ENCODE measurements at regions not wholly inside any gene's neighbourhood (a gene's known extent, or its start where the extent isn't known, plus 50 kb on each side); places are given as distances from the start of the nearest gene placed in this dataset.
"Not testable (repeated sequence)": the region's sequence is repeated elsewhere in the genome, so short reads cannot be mapped to it uniquely, and the experiment has no call there.

DNA sequence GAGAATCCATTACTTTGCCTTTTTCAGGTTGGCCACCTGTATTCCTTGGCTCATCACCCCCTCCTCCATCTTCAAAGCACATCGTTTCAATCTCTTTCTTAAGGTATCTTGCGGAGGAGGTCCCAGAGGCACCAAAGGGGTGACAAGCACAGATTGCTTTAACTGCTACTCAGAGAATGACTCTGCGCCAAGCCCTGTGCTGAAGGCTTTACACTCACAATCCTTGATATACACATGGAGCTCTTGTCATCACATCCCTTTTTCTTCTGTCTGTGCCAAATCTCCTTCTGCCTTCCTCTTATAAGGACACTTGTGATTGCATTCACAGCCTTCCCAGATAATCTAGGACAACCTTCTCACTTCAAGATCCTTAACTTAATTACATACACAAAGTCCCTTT is 134.7 kb upstream of the MAMLD1 start:
- H3K4me1 Mint-ChIP-seq, result no peaks in the 10 kb centered on the region
- TF ChIP-seq, protein P1, sequence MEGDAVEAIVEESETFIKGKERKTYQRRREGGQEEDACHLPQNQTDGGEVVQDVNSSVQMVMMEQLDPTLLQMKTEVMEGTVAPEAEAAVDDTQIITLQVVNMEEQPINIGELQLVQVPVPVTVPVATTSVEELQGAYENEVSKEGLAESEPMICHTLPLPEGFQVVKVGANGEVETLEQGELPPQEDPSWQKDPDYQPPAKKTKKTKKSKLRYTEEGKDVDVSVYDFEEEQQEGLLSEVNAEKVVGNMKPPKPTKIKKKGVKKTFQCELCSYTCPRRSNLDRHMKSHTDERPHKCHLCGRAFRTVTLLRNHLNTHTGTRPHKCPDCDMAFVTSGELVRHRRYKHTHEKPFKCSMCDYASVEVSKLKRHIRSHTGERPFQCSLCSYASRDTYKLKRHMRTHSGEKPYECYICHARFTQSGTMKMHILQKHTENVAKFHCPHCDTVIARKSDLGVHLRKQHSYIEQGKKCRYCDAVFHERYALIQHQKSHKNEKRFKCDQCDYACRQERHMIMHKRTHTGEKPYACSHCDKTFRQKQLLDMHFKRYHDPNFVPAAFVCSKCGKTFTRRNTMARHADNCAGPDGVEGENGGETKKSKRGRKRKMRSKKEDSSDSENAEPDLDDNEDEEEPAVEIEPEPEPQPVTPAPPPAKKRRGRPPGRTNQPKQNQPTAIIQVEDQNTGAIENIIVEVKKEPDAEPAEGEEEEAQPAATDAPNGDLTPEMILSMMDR (conservative IDR thresholded peaks at IDR 0.05), result no peak
- H3K27me3 Mint-ChIP-seq (ENCODE audit: low read depth), result no peaks in the 10 kb centered on the region
- no peaks in the 10 kb centered on the region for H3K36me3 Mint-ChIP-seq (ENCODE audit: low read depth)
- no peak overlapping the region for H3K4me3 Mint-ChIP-seq
- peaks cover 6% of the 10 kb centered on the region for H3K9me3 Mint-ChIP-seq
- no peak overlapping the region for H3K27ac Mint-ChIP-seq (ENCODE audit: unreplicated experiment)
- DNase-seq (ENCODE audit: low read depth, low spot score), result no peak

DNA sequence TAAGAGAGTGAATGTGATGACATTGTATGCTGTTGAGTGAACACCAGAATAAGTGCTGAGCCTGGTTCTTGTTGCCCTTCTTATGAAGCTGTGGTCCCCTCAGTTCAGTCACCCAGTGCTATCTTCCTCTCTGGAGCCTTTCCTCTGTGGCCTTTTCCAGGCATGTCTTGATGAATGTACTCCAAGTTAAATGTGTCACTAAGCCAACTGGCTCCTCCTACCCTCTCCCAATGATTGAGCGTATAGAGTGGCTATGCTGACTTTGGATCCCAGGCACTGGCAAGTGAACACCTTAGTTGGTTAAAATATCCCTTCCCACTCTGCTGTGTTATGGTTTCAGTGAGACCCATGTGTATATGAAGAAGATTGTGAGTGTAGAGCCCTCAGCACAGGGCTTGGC is 134.1 kb upstream of the MAMLD1 start:
- TF ChIP-seq, protein P1 (conservative IDR thresholded peaks at IDR 0.05), result no peak
- H3K9me3 Mint-ChIP-seq, result peaks cover 6% of the 10 kb centered on the region
- H3K27me3 Mint-ChIP-seq (ENCODE audit: low read depth), result no peaks in the 10 kb centered on the region
- no peaks in the 10 kb centered on the region for H3K36me3 Mint-ChIP-seq (ENCODE audit: low read depth)
- no peak for DNase-seq (ENCODE audit: low read depth, low spot score)
- no peak overlapping the region for H3K4me3 Mint-ChIP-seq
- H3K4me1 Mint-ChIP-seq, result no peaks in the 10 kb centered on the region
- H3K27ac Mint-ChIP-seq (ENCODE audit: unreplicated experiment), result no peak overlapping the region

DNA sequence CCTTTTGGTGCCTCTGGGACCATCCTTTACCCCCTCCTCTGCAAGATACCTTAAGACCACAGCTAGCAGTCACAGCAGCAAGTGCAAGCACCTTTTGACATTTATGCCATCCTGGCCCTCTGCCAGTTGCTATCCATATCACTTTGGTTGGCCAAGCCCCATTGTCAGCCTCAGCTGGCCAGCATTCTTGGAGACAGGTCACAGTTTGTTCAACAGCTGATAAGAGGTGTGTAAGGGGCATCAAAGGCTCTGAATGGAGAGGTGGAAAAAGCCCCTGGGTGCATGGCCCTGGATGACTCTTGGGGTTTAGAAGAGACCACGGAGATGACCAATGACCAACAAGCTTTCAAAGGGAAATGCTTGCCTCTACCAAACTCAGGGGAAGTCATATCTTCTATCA is 133.6 kb upstream of the MAMLD1 start:
- DNase-seq (ENCODE audit: low read depth, low spot score), result no peak
- H3K9me3 Mint-ChIP-seq, result peaks cover 7% of the 10 kb centered on the region
- H3K4me1 Mint-ChIP-seq, result no peaks in the 10 kb centered on the region
- H3K4me3 Mint-ChIP-seq, result no peak overlapping the region
- no peaks in the 10 kb centered on the region for H3K27me3 Mint-ChIP-seq (ENCODE audit: low read depth)
- no peak overlapping the region for H3K27ac Mint-ChIP-seq (ENCODE audit: unreplicated experiment)
- TF ChIP-seq, protein P1 (conservative IDR thresholded peaks at IDR 0.05), result no peak
- peaks cover under 1% of the 10 kb centered on the region for H3K36me3 Mint-ChIP-seq (ENCODE audit: low read depth)

DNA sequence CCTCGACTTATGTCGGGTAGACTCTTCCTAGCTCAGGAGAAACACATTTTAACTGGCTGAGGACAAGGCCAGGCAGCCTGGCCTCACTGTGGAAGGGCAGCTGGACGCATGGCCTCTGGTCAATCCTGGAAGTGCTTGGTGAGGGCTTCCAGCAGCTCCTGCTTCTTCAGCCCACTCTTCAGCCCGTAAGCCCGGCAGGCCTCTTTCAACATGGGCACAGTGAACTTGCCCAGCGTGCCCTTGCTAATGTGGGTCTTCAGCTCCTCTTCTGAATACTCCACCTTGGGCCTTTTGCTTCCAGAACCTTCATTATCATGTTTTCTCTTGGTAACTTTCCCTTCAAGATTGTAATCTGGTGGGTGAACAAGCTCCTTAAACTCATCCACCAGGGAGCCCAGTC is 132.2 kb upstream of the MAMLD1 start:
- not testable (repeated sequence) for H3K27me3 Mint-ChIP-seq (ENCODE audit: low read depth); H3K4me1 Mint-ChIP-seq; H3K27ac Mint-ChIP-seq (ENCODE audit: unreplicated experiment); H3K4me3 Mint-ChIP-seq; H3K36me3 Mint-ChIP-seq (ENCODE audit: low read depth); H3K9me3 Mint-ChIP-seq; DNase-seq (ENCODE audit: low read depth, low spot score)

DNA sequence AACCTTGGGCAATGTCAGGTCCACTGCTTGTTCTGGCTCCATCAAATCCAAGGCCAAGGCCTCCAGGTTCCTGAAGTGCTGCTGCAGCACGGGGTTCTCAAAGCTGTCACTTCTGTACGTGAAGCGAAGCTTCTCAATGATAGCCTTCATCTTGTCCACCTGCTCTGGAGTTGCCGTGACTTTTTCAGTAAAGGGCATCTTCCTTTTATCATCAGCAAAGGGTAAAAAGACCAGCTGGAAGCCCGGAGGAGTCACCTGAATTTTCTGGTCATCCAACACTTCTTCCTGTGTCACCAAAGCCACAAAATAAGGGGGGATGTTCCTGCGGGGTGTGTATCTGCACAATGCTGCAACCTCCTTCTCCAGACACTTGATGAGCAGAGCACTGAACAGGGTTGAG is 131.7 kb upstream of the MAMLD1 start:
- DNase-seq (ENCODE audit: low read depth, low spot score); H3K27ac Mint-ChIP-seq (ENCODE audit: unreplicated experiment); H3K4me3 Mint-ChIP-seq; H3K9me3 Mint-ChIP-seq; H3K4me1 Mint-ChIP-seq; H3K27me3 Mint-ChIP-seq (ENCODE audit: low read depth); H3K36me3 Mint-ChIP-seq (ENCODE audit: low read depth): not testable (repeated sequence)

DNA sequence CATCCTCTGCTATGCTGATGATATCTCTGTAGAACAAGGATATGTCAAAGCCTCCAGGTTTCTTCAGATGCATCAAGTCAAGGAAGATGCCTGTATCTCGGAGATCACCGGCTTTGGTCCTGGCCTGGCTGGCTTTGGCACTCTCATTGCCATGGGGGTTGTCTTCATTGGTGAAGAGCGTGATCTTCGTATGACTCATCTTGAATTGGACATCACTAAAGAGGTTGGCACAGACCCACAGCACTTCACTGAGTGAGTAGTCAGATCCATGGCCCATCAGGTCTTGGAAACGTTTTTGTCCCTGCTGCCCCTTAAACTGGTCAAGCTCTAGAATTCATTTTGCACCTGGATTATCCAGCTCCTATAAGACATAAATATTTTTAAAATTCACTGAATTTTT is 130.9 kb upstream of the MAMLD1 start:
- H3K4me1 Mint-ChIP-seq; DNase-seq (ENCODE audit: low read depth, low spot score); H3K27me3 Mint-ChIP-seq (ENCODE audit: low read depth); H3K27ac Mint-ChIP-seq (ENCODE audit: unreplicated experiment); H3K4me3 Mint-ChIP-seq; H3K36me3 Mint-ChIP-seq (ENCODE audit: low read depth); H3K9me3 Mint-ChIP-seq: not testable (repeated sequence)

DNA sequence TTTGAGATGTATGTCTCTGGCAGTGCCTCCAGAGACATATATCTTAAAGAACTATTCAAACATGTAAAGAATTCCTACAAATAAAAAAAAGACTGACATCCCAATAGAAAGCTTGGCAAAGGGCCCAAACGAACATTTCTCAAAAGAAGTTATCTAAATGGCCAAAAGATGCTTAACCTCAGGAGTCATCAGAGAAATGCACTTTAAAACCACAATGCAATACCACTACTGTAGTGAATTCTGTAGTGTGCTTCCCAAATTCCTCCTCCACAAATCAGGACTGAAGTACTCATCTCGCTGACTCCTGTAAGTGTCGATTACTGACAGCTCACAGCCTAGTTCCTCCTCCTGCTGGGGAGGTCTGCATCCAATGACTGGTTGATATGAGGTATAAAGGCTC is 129.0 kb upstream of the MAMLD1 start:
- Mint-ChIP-seq H3K36me3 (ENCODE audit: low read depth) (peaks cover 3% of the 10 kb centered on the region), H3K27me3 (ENCODE audit: low read depth) (no peaks in the 10 kb centered on the region), H3K4me3 (no peak overlapping the region), H3K4me1 (no peaks in the 10 kb centered on the region), H3K27ac (ENCODE audit: unreplicated experiment) (no peak overlapping the region), H3K9me3 (peaks cover 6% of the 10 kb centered on the region)
- DNase-seq (ENCODE audit: low read depth, low spot score), result no peak
- TF ChIP-seq, protein P1 (conservative IDR thresholded peaks at IDR 0.05), result no peak
